ENCODE measurements at regions not wholly inside any gene's neighbourhood (a gene's known extent, or its start where the extent isn't known, plus 50 kb on each side); places are given as distances from the start of the nearest gene placed in this dataset.

GRCh38 chr12:92226961-92227360 is 81.3 kb upstream of the BTG1 start:
- H3K9me3 ChIP-seq, result no peaks in the 10 kb centered on the region
- no peaks in the 10 kb centered on the region for H4K20me1 ChIP-seq (ENCODE audit: insufficient read depth)
- no peak overlapping the region for H3K4me2 ChIP-seq
- DNase-seq, result no peak
- no peaks in the 10 kb centered on the region for H3K9me2 ChIP-seq
- no peaks in the 10 kb centered on the region for H3K79me2 ChIP-seq (ENCODE audit: insufficient read depth)
- POLR2A ChIA-PET, result no interaction called here
- H3K27ac ChIP-seq (ENCODE audit: low read depth in 2 of 2, low read length in 1 of 2), result no peak overlapping the region
- H3K36me3 ChIP-seq (replicated peaks in 1 of 2; ENCODE audit: control insufficient read depth in 1 of 2, insufficient read depth in 2 of 2, low read length in 1 of 2), result no peaks in the 10 kb centered on the region
- H3K4me1 ChIP-seq (ENCODE audit: control insufficient read depth in 1 of 2, insufficient read depth in 2 of 2, low read depth in 1 of 2, low read length in 1 of 2), result peaks cover 0 to 9% of the 10 kb centered on the region in 2 experiments; a peak in 1 of 4 replicates
- 64% methylated on average over 3 of the region's 3 CpGs for whole genome bisulfite sequencing (ENCODE audit: low lambda C conversion rate)
- CTCF ChIA-PET, result interaction anchor here (0.6 kb wide), 1 partner anchor 1352 kb away, joined by 3 read pairs; no protein-coding TSS in a partner anchor
- H3K27me3 ChIP-seq (ENCODE audit: insufficient read depth), result no peaks in the 10 kb centered on the region
- no peaks in the 10 kb centered on the region for H3F3A ChIP-seq (replicated peaks; ENCODE audit: insufficient read depth)
- no peak overlapping the region for H3K9ac ChIP-seq
- H3K4me3 ChIP-seq (ENCODE audit: low read depth in 2 of 2, low read length in 1 of 2), result no peak overlapping the region
- H2AFZ ChIP-seq (ENCODE audit: low read depth), result no peak overlapping the region
- no peak for TF ChIP-seq REST (IDR thresholded peaks at IDR 0.05; ENCODE audit: low read depth, low read length)
- TF ChIP-seq ZBTB33 (IDR thresholded peaks at IDR 0.05; ENCODE audit: borderline replicate concordance, low read depth), result no peak
- no peak for TF ChIP-seq SMC3 (IDR thresholded peaks at IDR 0.05; ENCODE audit: low read depth, low read length)
- TF ChIP-seq PBX3 (IDR thresholded peaks at IDR 0.05), result no peak
- TF ChIP-seq RXRA (IDR thresholded peaks at IDR 0.05; ENCODE audit: borderline replicate concordance, low read depth), result no peak
- TF ChIP-seq USF1 (IDR thresholded peaks at IDR 0.05; ENCODE audit: borderline replicate concordance, low read depth), result no peak
- no peak for TF ChIP-seq MAX (IDR thresholded peaks at IDR 0.05; ENCODE audit: low read depth)
- TF ChIP-seq MEF2A (IDR thresholded peaks at IDR 0.05; ENCODE audit: borderline replicate concordance, low read depth), result no peak
- TF ChIP-seq SIN3A (IDR thresholded peaks at IDR 0.05; ENCODE audit: borderline replicate concordance, low read depth, low read length), result no peak
- TF ChIP-seq TAF1 (IDR thresholded peaks at IDR 0.05; ENCODE audit: borderline replicate concordance, low read depth, low read length), result no peak
- TF ChIP-seq RAD21 (IDR thresholded peaks at IDR 0.05; ENCODE audit: low read length), result no peak
- no peak for TF ChIP-seq FOSL2 (IDR thresholded peaks at IDR 0.05; ENCODE audit: borderline replicate concordance, low read depth)
- TF ChIP-seq IRF3 (IDR thresholded peaks at IDR 0.05; ENCODE audit: low read depth, low read length), result no peak
- no peak for TF ChIP-seq RFX5 (IDR thresholded peaks at IDR 0.05; ENCODE audit: low read length)
- no peak for TF ChIP-seq MXI1 (IDR thresholded peaks at IDR 0.05; ENCODE audit: low read depth, low read length)
- TF ChIP-seq NRF1 (IDR thresholded peaks at IDR 0.05; ENCODE audit: low read depth, low read length), result no peak
- no peak for TF ChIP-seq USF2 (IDR thresholded peaks at IDR 0.05; ENCODE audit: borderline replicate concordance, low read depth, low read length)
- TF ChIP-seq JUND (IDR thresholded peaks at IDR 0.05), result no peak
- TF ChIP-seq EP300 (IDR thresholded peaks at IDR 0.05; ENCODE audit: borderline replicate concordance in 1 of 2, low read depth in 1 of 2, low read length in 1 of 2), result no peak
- no peak for TF ChIP-seq NFIC (IDR thresholded peaks at IDR 0.05; ENCODE audit: borderline replicate concordance)
